H1 (cell line): ENCODE measurements at regions not wholly inside any gene's neighbourhood (a gene's known extent, or its start where the extent isn't known, plus 50 kb on each side); places are given as distances from the start of the nearest gene placed in this dataset.

Source experiments
- CTCF ChIA-PET: fragments of 300-600 bp; sonication (Branson Sonifier 250); formaldehyde crosslinking; loops from one replicate; lab custom pipeline; 2021; ENCODE audit not compliant: partially characterized antibody; lab: Charles Lee
- POLR2A ChIA-PET: fragments of 300-600 bp; sonication (Branson Sonifier 250); formaldehyde crosslinking; loops from one replicate; lab custom pipeline; 2021; ENCODE audit warnings: inconsistent platforms; ENCODE audit not compliant: partially characterized antibody; lab: Charles Lee
- DNase-seq, 2 experiments: peaks; one replicate each; pipeline versions ENCODE4 v3.0.0 to v3.0.0-alpha.2; 2010 to 2022; ENCODE audit warnings: low spot score in 2 of 2, low read depth in 1 of 2, mixed read lengths in 1 of 2
- FAIRE-seq: peaks from 2 replicates; lab custom pipeline; 2011; peaks lifted over from hg19 to GRCh38; lab: Jason Lieb, UNC
- H2AFZ ChIP-seq: 2 replicates; pipeline ENCODE4 v1.8.1; 2012; ENCODE audit warnings: low read length, inconsistent platforms
- H2AK5ac ChIP-seq: 2 replicates; pipeline ENCODE4 v1.6.1; 2013; ENCODE audit warnings: low read depth, low read length
- H2BK120ac ChIP-seq: replicated peaks from 2 replicates; pipeline ENCODE3; 2013; ENCODE audit warnings: low read depth, low read length, inconsistent platforms
- H2BK12ac ChIP-seq: 2 replicates; pipeline ENCODE4 v1.6.1; 2013; ENCODE audit warnings: low read depth, low read length
- H2BK15ac ChIP-seq: 2 replicates; pipeline ENCODE4 v1.6.1; 2013; ENCODE audit warnings: low read length
- H2BK20ac ChIP-seq: 2 replicates; pipeline ENCODE4 v1.6.1; 2013; ENCODE audit warnings: low read length
- H2BK5ac ChIP-seq: 2 replicates; pipeline ENCODE4 v1.6.1; 2013; ENCODE audit warnings: low read depth, low read length
- H3K14ac ChIP-seq: 2 replicates; pipeline ENCODE4 v1.6.1; 2013; ENCODE audit warnings: inconsistent platforms; ENCODE audit not compliant: insufficient read length
- H3K18ac ChIP-seq: 2 replicates; pipeline ENCODE4 v1.6.1; 2013; ENCODE audit warnings: low read length; ENCODE audit errors: extremely low read depth
- H3K23ac ChIP-seq: 2 replicates; pipeline ENCODE4 v1.6.1; 2013; ENCODE audit warnings: inconsistent platforms; ENCODE audit not compliant: insufficient read length
- H3K23me2 ChIP-seq: 2 replicates; pipeline ENCODE4 v1.6.1; 2013; ENCODE audit warnings: low read depth, low read length
- H3K27ac ChIP-seq: 2 replicates; pipeline ENCODE4 v1.6.1; 2011; ENCODE audit warnings: low read depth, low read length, inconsistent platforms
- H3K27me3 ChIP-seq, 4 experiments: replicated peaks in 1 of 4; 1 replicate in 1 of 4; 2 replicates in 3 of 4; pipeline versions ENCODE4 v1.6.1 to v1.8.1; 2011 to 2013; ENCODE audit warnings: low read length in 3 of 4, mild to moderate bottlenecking in 3 of 4, inconsistent platforms in 2 of 4, mixed read lengths in 2 of 4, moderate library complexity in 1 of 4; ENCODE audit not compliant: control insufficient read depth in 3 of 4, insufficient read depth in 3 of 4; ENCODE audit errors: extremely low read depth in 1 of 4
- H3K36me3 ChIP-seq, 4 experiments: 2 replicates each; pipeline versions ENCODE4 v1.6.1 to v1.8.1; 2011 to 2013; ENCODE audit warnings: mild to moderate bottlenecking in 4 of 4, low read length in 3 of 4, moderate library complexity in 2 of 4, control low read depth in 1 of 4, inconsistent platforms in 1 of 4; ENCODE audit not compliant: insufficient read depth in 4 of 4, control insufficient read depth in 2 of 4
- H3K4ac ChIP-seq: replicated peaks from 2 replicates; pipeline ENCODE3; 2013; ENCODE audit warnings: low read length, low read depth, mixed read lengths, inconsistent platforms; ENCODE audit not compliant: insufficient read length
- H3K4me1 ChIP-seq, 4 experiments: replicated peaks in 1 of 4; 1 replicate in 1 of 4; 2 replicates in 3 of 4; pipeline versions ENCODE4 v1.6.1 to v1.8.1; 2011 to 2013; ENCODE audit warnings: low read length in 3 of 4, inconsistent platforms in 2 of 4, mixed read lengths in 1 of 4; ENCODE audit not compliant: insufficient read depth in 4 of 4, control insufficient read depth in 3 of 4
- H3K4me2 ChIP-seq, 2 experiments: 2 replicates each; pipeline versions ENCODE4 v1.6.1 to v1.8.1; 2011 to 2013; ENCODE audit warnings: low read depth in 2 of 2, low read length in 2 of 2, control low read depth in 1 of 2, inconsistent platforms in 1 of 2, mild to moderate bottlenecking in 1 of 2; ENCODE audit not compliant: insufficient read depth in 1 of 2
- H3K4me3 ChIP-seq, 4 experiments: fragments of 200-600, 300-600 bp in 1 of 4; sonication (generic), shearing (Covaris generic), sonication (Bioruptor Twin) in 1 of 4; 2 replicates each; pipeline versions ENCODE4 v1.5.1 to v1.8.1; 2011 to 2016; ENCODE audit warnings: low read length in 4 of 4, low read depth in 3 of 4, control low read depth in 2 of 4, inconsistent platforms in 2 of 4, mild to moderate bottlenecking in 2 of 4, mixed read lengths in 1 of 4, moderate library complexity in 1 of 4; ENCODE audit not compliant: insufficient read depth in 2 of 4; ENCODE audit errors: extremely low read depth in 1 of 4
- H3K56ac ChIP-seq: replicated peaks from 2 replicates; pipeline ENCODE3; 2013; ENCODE audit warnings: low read depth, mild to moderate bottlenecking, mixed read lengths, low read length, inconsistent platforms; ENCODE audit not compliant: insufficient read length
- H3K79me1 ChIP-seq: 2 replicates; pipeline ENCODE4 v1.6.1; 2013; ENCODE audit warnings: low read depth, low read length, control low read depth
- H3K79me2 ChIP-seq, 2 experiments: 2 replicates each; pipeline versions ENCODE4 v1.6.1 to v1.8.1; 2012 to 2013; ENCODE audit warnings: low read length in 2 of 2, mild to moderate bottlenecking in 2 of 2, inconsistent platforms in 1 of 2; ENCODE audit not compliant: insufficient read depth in 2 of 2, control insufficient read depth in 1 of 2
- H3K9ac ChIP-seq, 4 experiments: replicated peaks in 1 of 4; 1 replicate in 1 of 4; 2 replicates in 3 of 4; pipeline versions ENCODE4 v1.6.1 to v1.8.1; 2011 to 2013; ENCODE audit warnings: low read depth in 3 of 4, low read length in 3 of 4, control low read depth in 2 of 4, mild to moderate bottlenecking in 2 of 4, moderate library complexity in 2 of 4, inconsistent platforms in 1 of 4; ENCODE audit errors: extremely low read depth in 1 of 4
- H3K9me3 ChIP-seq, 2 experiments: 2 replicates each; pipeline versions ENCODE4 v1.6.1 to v1.8.1; 2012 to 2013; ENCODE audit warnings: mild to moderate bottlenecking in 2 of 2, moderate library complexity in 2 of 2, control low read depth in 1 of 2, inconsistent platforms in 1 of 2, low read depth in 1 of 2, low read length in 1 of 2, mixed read lengths in 1 of 2; ENCODE audit not compliant: insufficient read depth in 2 of 2
- H4K20me1 ChIP-seq, 2 experiments: replicated peaks in 1 of 2; 2 replicates each; pipeline versions ENCODE3 to v1.8.1; 2011 to 2013; ENCODE audit warnings: inconsistent platforms in 2 of 2, low read length in 2 of 2, mild to moderate bottlenecking in 1 of 2; ENCODE audit not compliant: insufficient read depth in 2 of 2, control insufficient read depth in 1 of 2
- H4K5ac ChIP-seq: 2 replicates; pipeline ENCODE4 v1.6.1; 2013; ENCODE audit warnings: low read length, low read depth, mixed read lengths, inconsistent platforms; ENCODE audit not compliant: insufficient read length
- H4K8ac ChIP-seq: 2 replicates; pipeline ENCODE4 v1.8.0; 2013; ENCODE audit warnings: mild to moderate bottlenecking, moderate library complexity, low read length, inconsistent platforms; ENCODE audit not compliant: insufficient read depth; ENCODE audit errors: extremely low read depth
- H4K91ac ChIP-seq: replicated peaks from 2 replicates; pipeline ENCODE3; 2013; ENCODE audit warnings: low read length, mixed read lengths, inconsistent platforms; ENCODE audit not compliant: insufficient read length
- ATF3 ChIP-seq: IDR thresholded peaks from 2 replicates; pipeline ENCODE4 v1.6.1; 2011; ENCODE audit warnings: low read depth, mild to moderate bottlenecking, low read length; ENCODE audit not compliant: insufficient read depth
- CBX8 ChIP-seq: fragments of 300-800, 300-1000 bp; sonication (generic); IDR thresholded peaks from 2 replicates; pipeline ENCODE4 v1.7.1; 2016; ENCODE audit warnings: low read depth, low read length, borderline replicate concordance
- CHD2 ChIP-seq: IDR thresholded peaks from 2 replicates; pipeline ENCODE4 v1.6.1; 2012; ENCODE audit warnings: low read length, improper control_type of control experiment
- FOSL1 ChIP-seq: IDR thresholded peaks from 2 replicates; pipeline ENCODE4 v1.6.1; 2011; ENCODE audit warnings: mild to moderate bottlenecking, low read depth, low read length, moderate library complexity; ENCODE audit not compliant: insufficient read depth
- GTF2F1 ChIP-seq: IDR thresholded peaks from 2 replicates; pipeline ENCODE4 v1.6.1; 2012; ENCODE audit warnings: low read depth, low read length, improper control_type of control experiment, borderline replicate concordance
- JUND ChIP-seq: IDR thresholded peaks from 2 replicates; pipeline ENCODE4 v1.6.1; 2011; ENCODE audit warnings: mild to moderate bottlenecking, improper control_type of control experiment, low read length
- MAFK ChIP-seq: IDR thresholded peaks from 2 replicates; pipeline ENCODE4 v1.6.1; 2012; ENCODE audit warnings: low read depth, mild to moderate bottlenecking, improper control_type of control experiment, low read length
- PHF8 ChIP-seq: fragments of 200-600 bp; sonication (generic); conservative IDR thresholded peaks from 2 replicates; pipeline ENCODE4 v1.7.1; 2012; ENCODE audit warnings: low read depth, mild to moderate bottlenecking, inconsistent platforms, low read length, moderate library complexity
- SIN3A ChIP-seq, 2 experiments: IDR thresholded peaks in 1 of 2; conservative IDR thresholded peaks in 1 of 2; 2 replicates each; pipeline ENCODE4 v1.6.1; 2011 to 2012; ENCODE audit warnings: low read length in 2 of 2, improper control_type of control experiment in 1 of 2, low read depth in 1 of 2, mild to moderate bottlenecking in 1 of 2
- SP2 ChIP-seq: IDR thresholded peaks from 2 replicates; pipeline ENCODE4 v1.6.1; 2012; ENCODE audit warnings: mild to moderate bottlenecking, low read length, inconsistent platforms
- TAF7 ChIP-seq: optimal IDR thresholded peaks from 2 replicates; pipeline ENCODE3; 2011; ENCODE audit warnings: low read depth, mild to moderate bottlenecking, inconsistent platforms, low read length, moderate library complexity, borderline replicate concordance
- TBP ChIP-seq: IDR thresholded peaks from 2 replicates; pipeline ENCODE4 v1.6.1; 2011; ENCODE audit warnings: low read depth, low read length, improper control_type of control experiment
- TCF12 ChIP-seq: IDR thresholded peaks from 2 replicates; pipeline ENCODE4 v1.6.1; 2011; ENCODE audit warnings: low read depth, mild to moderate bottlenecking, low read length
- WGBS, 2 experiments: shearing (Covaris generic) in 1 of 2; methylation state at CpG; one replicate each; pipeline versions ENCODE4 v1.1.6 to v1.1.7; 2013 to 2015; ENCODE audit warnings: low lambda C conversion rate in 2 of 2, mixed read lengths in 2 of 2, inconsistent platforms in 1 of 2, low coverage in 1 of 2, missing lambda C conversion rate in 1 of 2; ENCODE audit not compliant: insufficient replicate concordance in 2 of 2, insufficient coverage in 1 of 2, insufficient read length in 1 of 2; ENCODE audit errors: extremely low coverage in 1 of 2, missing lambda C conversion rate in 1 of 2; 5-methylcytosine and 5-hydroxymethylcytosine counted together

GRCh38 chr4:19039816-19040215 is 1018.3 kb upstream of the LCORL start:
- no peak for TF ChIP-seq FOSL1
- TF ChIP-seq SP2: no peak
- no peak for TF ChIP-seq CHD2
- no peak for TF ChIP-seq GTF2F1
- no peak for TF ChIP-seq JUND
- no peak for TF ChIP-seq MAFK
- no peak for TF ChIP-seq TAF7
- no peak for TF ChIP-seq SIN3A (conservative IDR thresholded peaks at IDR 0.05 in 1 of 2, IDR thresholded peaks at IDR 0.05 in 1 of 2; ENCODE audit: low read depth in 1 of 2, low read length in 2 of 2)
- TF ChIP-seq TCF12: no peak
- TF ChIP-seq CBX8: no peak
- no peak for TF ChIP-seq PHF8
- TF ChIP-seq TBP: no peak
- TF ChIP-seq ATF3: no peak
- Histone ChIP-seq H3K9me3 (peaks cover 0 to 9% of the 10 kb centered on the region in 2 experiments; a peak in 1 of 4 replicates), H2BK5ac (no peak overlapping the region), H3K56ac (no peak overlapping the region), H3K9ac (no peak overlapping the region), H2AFZ (no peak overlapping the region), H3K4ac (no peak overlapping the region), H3K23me2 (no peaks in the 10 kb centered on the region; the same call in 1 of the 2 replicates), H2BK15ac (no peak overlapping the region), H2BK12ac (no peak overlapping the region), H3K27ac (no peak overlapping the region), H3K4me3 (no peak overlapping the region), H4K8ac (no peak overlapping the region), H2BK20ac (no peak overlapping the region), H3K18ac (no peak overlapping the region), H3K36me3 (no peaks in the 10 kb centered on the region), H4K20me1 (no peaks in the 10 kb centered on the region), H3K23ac (no peak overlapping the region), H3K27me3 (peaks cover 0 to 1% (median 0%) of the 10 kb centered on the region in 4 experiments; a peak in 1 of 7 replicates), H2AK5ac (no peak overlapping the region), H3K4me2 (no peak overlapping the region), H3K4me1 (no peaks in the 10 kb centered on the region), H3K14ac (no peak overlapping the region), H3K79me2 (no peaks in the 10 kb centered on the region), H4K5ac (no peak overlapping the region), H2BK120ac (no peak overlapping the region), H4K91ac (no peak overlapping the region), H3K79me1 (no peaks in the 10 kb centered on the region)
- no peak for DNase-seq
- WGBS, 2 experiments: 95% methylated on average over 3 of the region's 3 CpGs; no CpG with 5 or more reads in 1 of the 2 experiments
- FAIRE-seq: no peak
- POLR2A ChIA-PET: no interaction called here
- CTCF ChIA-PET: no interaction called here
